NCI-H2081 treated with DMSO at 0.1 percent for 48 hours (cell line): ENCODE measurements at regions not wholly inside any gene's neighbourhood (a gene's known extent, or its start where the extent isn't known, plus 50 kb on each side); places are given as distances from the start of the nearest gene placed in this dataset.

Experiments used
- DNase-seq: peaks from one replicate; lab custom pipeline; 2025; lab: John Stamatoyannopoulos, UW

GRCh38 chr6:109226353-109226752 lies 131.0 kb downstream of the CEP57L1 start:
- DNase-seq: no peak

DNA sequence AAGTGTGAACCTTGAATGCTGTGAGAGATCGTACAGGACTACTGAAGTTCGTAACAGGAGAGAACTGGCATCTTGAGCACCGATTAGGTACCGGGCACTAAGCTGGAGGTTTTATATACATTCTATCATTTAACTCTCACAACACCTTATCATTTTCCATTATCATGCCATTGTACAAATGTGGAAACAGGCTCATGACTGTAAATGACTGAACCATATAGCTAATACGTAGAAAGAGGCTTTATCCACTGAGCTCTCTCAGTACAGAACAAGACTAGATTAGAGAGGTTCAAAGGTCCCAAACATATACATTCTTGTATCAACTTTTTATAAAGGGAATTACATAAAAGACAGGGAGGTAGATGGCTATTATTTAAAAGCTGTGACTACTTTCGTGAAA lies 130.6 kb downstream of the CEP57L1 start:
- DNase-seq: no peak

- DNase-seq: no peak
Observed at GRCh38 chr6:109224994-109225393, 129.7 kb downstream of the CEP57L1 start.

- no peak for DNase-seq
Observed at GRCh38 chr6:109224107-109224875, 129.0 kb downstream of the CEP57L1 start.

GRCh38 chr6:109222848-109223247 lies 127.5 kb downstream of the CEP57L1 start:
- no peak for DNase-seq

- no peak for DNase-seq
Observed at GRCh38 chr6:109221543-109222195, 126.4 kb downstream of the CEP57L1 start.
